ENCODE measurements at regions not wholly inside any gene's neighbourhood (a gene's known extent, or its start where the extent isn't known, plus 50 kb on each side); places are given as distances from the start of the nearest gene placed in this dataset.
A peak's percentile ranks its signal among the peaks of the same experiment; 100 is the strongest.

GRCh38 chr3:117068301-117068700 lies 358.7 kb downstream of the TUSC7 start:
- intact Hi-C loops (cut with DNase I) = no loop called here
- TF ChIP-seq CTCF (IDR thresholded peaks at IDR 0.05) (no peak), POLR2A (IDR thresholded peaks at IDR 0.05) (no peak)
- Histone ChIP-seq H3K27me3 (no peaks in the 10 kb centered on the region), H3K4me3 (replicated peaks in 1 of 3) (no peak overlapping the region), H3K27ac (no peak overlapping the region), H3K36me3 (no peaks in the 10 kb centered on the region), H3K9me3 (no peaks in the 10 kb centered on the region), H3K4me1 (no peaks in the 10 kb centered on the region)
- DNase-seq = no peak
- WGBS, 2 donors = 90% methylated on average over 2 of the region's 2 CpGs

GRCh38 chr3:117074826-117075225 lies 365.2 kb downstream of the TUSC7 start:
- H3K4me3 ChIP-seq (replicated peaks in 1 of 3) = no peak overlapping the region
- 42 to 43% methylated on average over 3 of the region's 3 CpGs for WGBS, 2 donors
- no peaks in the 10 kb centered on the region for H3K9me3 ChIP-seq
- intact Hi-C loops (cut with DNase I) = no loop called here
- H3K27ac ChIP-seq = peak overlapping the region in 1 of 3 donors; percentile 18
- peak; percentile 31 to 49 for DNase-seq
- H3K4me1 ChIP-seq = peaks cover 10 to 11% of the 10 kb centered on the region in 2 donors
- H3K36me3 ChIP-seq = no peaks in the 10 kb centered on the region
- TF ChIP-seq POLR2A (IDR thresholded peaks at IDR 0.05) = no peak
- TF ChIP-seq CTCF (IDR thresholded peaks at IDR 0.05) = no peak
- H3K27me3 ChIP-seq = no peaks in the 10 kb centered on the region

GRCh38 chr3:117079997-117080396 lies 370.4 kb downstream of the TUSC7 start:
- peaks cover 4 to 9% of the 10 kb centered on the region in 2 donors for H3K4me1 ChIP-seq
- 75 to 79% methylated on average over 4 of the region's 4 CpGs for WGBS, 2 donors
- no peak for DNase-seq
- no peak overlapping the region for H3K27ac ChIP-seq
- no peaks in the 10 kb centered on the region for H3K9me3 ChIP-seq
- no peaks in the 10 kb centered on the region for H3K36me3 ChIP-seq
- no peaks in the 10 kb centered on the region for H3K27me3 ChIP-seq
- intact Hi-C loops (cut with DNase I) = no loop called here
- no peak overlapping the region for H3K4me3 ChIP-seq (replicated peaks in 1 of 3)
- TF ChIP-seq CTCF (IDR thresholded peaks at IDR 0.05) (no peak), POLR2A (IDR thresholded peaks at IDR 0.05) (no peak)

- H3K36me3 ChIP-seq = no peaks in the 10 kb centered on the region
- intact Hi-C loops (cut with DNase I) = no loop called here
- 64% methylated on average over 2 of the region's 2 CpGs for whole genome bisulfite sequencing, 2 donors
- no peaks in the 10 kb centered on the region for H3K9me3 ChIP-seq
- no peaks in the 10 kb centered on the region for H3K27me3 ChIP-seq
- H3K27ac ChIP-seq = no peak overlapping the region
- H3K4me1 ChIP-seq = peaks cover 0 to 2% of the 10 kb centered on the region in 2 donors
- no peak for TF ChIP-seq POLR2A (IDR thresholded peaks at IDR 0.05)
- no peak for TF ChIP-seq CTCF (IDR thresholded peaks at IDR 0.05)
- H3K4me3 ChIP-seq (replicated peaks in 1 of 3) = no peak overlapping the region
- no peak for DNase-seq
These were observed 371.3 kb downstream of the TUSC7 start for GRCh38 chr3:117080872-117081271.

GRCh38 chr3:117084277-117084676 lies 374.7 kb downstream of the TUSC7 start:
- Histone ChIP-seq H3K27ac (no peak overlapping the region), H3K27me3 (no peaks in the 10 kb centered on the region), H3K36me3 (no peaks in the 10 kb centered on the region), H3K4me1 (no peaks in the 10 kb centered on the region), H3K4me3 (replicated peaks in 1 of 3) (no peak overlapping the region), H3K9me3 (no peaks in the 10 kb centered on the region)
- TF ChIP-seq POLR2A (IDR thresholded peaks at IDR 0.05) = no peak
- TF ChIP-seq CTCF (IDR thresholded peaks at IDR 0.05) = no peak
- DNase-seq = no peak
- intact Hi-C loops (cut with DNase I) = no loop called here
- 75 to 81% methylated on average over 3 of the region's 3 CpGs for WGBS, 2 donors

Measured in thyroid gland (tissue), 4 donors.